MCF 10A (cell line): ENCODE measurements at regions not wholly inside any gene's neighbourhood (a gene's known extent, or its start where the extent isn't known, plus 50 kb on each side); places are given as distances from the start of the nearest gene placed in this dataset.

ENCODE experiments used
- BruUV-seq: library from RNA; stranded (reverse); fragments of 400-500 nt; replicated peaks from 2 replicates; lab custom pipeline; 2021; lab: Mats Ljungman, UMichigan
- CTCF ChIA-PET: fragments of 300-600 bp; sonication (Branson Sonifier 250); formaldehyde crosslinking; extraction: SDS; loops from one replicate; lab custom pipeline; 2021; ENCODE audit warnings: antibody characterized with exemption, inconsistent platforms; lab: Yijun Ruan, JAX
- POLR2A ChIA-PET: fragments of 300-600, 350-650 bp; sonication (Branson Sonifier 250); formaldehyde crosslinking; extraction: SDS; loops from one replicate; lab custom pipeline; 2020; ENCODE audit warnings: antibody characterized with exemption, inconsistent platforms; lab: Yijun Ruan, JAX
- DNase-seq: peaks from one replicate; pipeline ENCODE4 v3.0.0-alpha.2; 2018; ENCODE audit not compliant: unreplicated experiment
- H3K27ac Mint-ChIP-seq: one replicate; pipeline ENCODE4 v1.8.0; 2022; ENCODE audit warnings: mild to moderate bottlenecking, low read depth, mixed read lengths; ENCODE audit not compliant: unreplicated experiment
- H3K27me3 Mint-ChIP-seq: one replicate; pipeline ENCODE4 v1.8.0; 2022; ENCODE audit warnings: mixed read lengths; ENCODE audit not compliant: insufficient read depth, unreplicated experiment
- H3K36me3 Mint-ChIP-seq: one replicate; pipeline ENCODE4 v1.8.0; 2022; ENCODE audit warnings: mild to moderate bottlenecking, moderate library complexity, mixed read lengths; ENCODE audit not compliant: insufficient read depth, unreplicated experiment
- H3K4me1 Mint-ChIP-seq: one replicate; pipeline ENCODE4 v1.8.0; 2022; ENCODE audit warnings: mixed read lengths; ENCODE audit not compliant: insufficient read depth, unreplicated experiment
- H3K4me3 Mint-ChIP-seq: one replicate; pipeline ENCODE4 v1.8.0; 2022; ENCODE audit warnings: mild to moderate bottlenecking, moderate library complexity, mixed read lengths; ENCODE audit not compliant: unreplicated experiment
- H3K9me3 Mint-ChIP-seq: one replicate; pipeline ENCODE4 v1.8.0; 2022; ENCODE audit warnings: mixed read lengths; ENCODE audit not compliant: unreplicated experiment
- intact Hi-C: fragments of 100-400 bp; cut with micrococcal nuclease; formaldehyde crosslinking; loops from 2 replicates; pipeline ENCODE4 v1.14.1; 2022
- TF ChIP-seq, protein P1 (sequence below): fragments of 200-600 bp; IDR thresholded peaks from one replicate; pipeline ENCODE4 v1.8.0; 2022; ENCODE audit warnings: antibody characterized with exemption, mild to moderate bottlenecking; ENCODE audit not compliant: unreplicated experiment

DNA sequence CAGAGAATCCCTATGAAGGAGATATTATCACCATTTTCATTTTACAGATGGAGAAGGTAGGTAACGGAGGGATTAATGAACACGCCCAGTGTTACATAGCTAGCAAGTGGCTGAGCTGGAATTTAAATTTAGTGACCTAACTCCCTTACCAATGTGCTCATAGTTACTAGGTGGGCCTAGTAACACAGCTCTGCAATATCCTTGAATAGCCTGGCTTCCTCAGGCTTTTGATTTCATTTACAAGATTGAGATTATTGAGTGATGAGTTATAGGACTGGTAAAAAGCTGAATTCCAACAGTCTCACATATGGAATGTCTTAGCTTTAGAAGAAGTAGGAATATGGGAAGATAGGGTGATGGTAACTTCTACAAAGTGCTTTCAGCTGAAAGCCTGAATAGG, 336.3 kb upstream of the KIF2A start:
- TF ChIP-seq, protein P1, sequence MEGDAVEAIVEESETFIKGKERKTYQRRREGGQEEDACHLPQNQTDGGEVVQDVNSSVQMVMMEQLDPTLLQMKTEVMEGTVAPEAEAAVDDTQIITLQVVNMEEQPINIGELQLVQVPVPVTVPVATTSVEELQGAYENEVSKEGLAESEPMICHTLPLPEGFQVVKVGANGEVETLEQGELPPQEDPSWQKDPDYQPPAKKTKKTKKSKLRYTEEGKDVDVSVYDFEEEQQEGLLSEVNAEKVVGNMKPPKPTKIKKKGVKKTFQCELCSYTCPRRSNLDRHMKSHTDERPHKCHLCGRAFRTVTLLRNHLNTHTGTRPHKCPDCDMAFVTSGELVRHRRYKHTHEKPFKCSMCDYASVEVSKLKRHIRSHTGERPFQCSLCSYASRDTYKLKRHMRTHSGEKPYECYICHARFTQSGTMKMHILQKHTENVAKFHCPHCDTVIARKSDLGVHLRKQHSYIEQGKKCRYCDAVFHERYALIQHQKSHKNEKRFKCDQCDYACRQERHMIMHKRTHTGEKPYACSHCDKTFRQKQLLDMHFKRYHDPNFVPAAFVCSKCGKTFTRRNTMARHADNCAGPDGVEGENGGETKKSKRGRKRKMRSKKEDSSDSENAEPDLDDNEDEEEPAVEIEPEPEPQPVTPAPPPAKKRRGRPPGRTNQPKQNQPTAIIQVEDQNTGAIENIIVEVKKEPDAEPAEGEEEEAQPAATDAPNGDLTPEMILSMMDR, result no peak
- intact Hi-C loops, result no loop called here
- H3K36me3 Mint-ChIP-seq, result no peaks in the 10 kb centered on the region
- POLR2A ChIA-PET, result interaction anchor here (0.8 kb wide), 1 partner anchor 158 kb away, joined by 3 read pairs; no protein-coding TSS in a partner anchor
- peaks cover 7% of the 10 kb centered on the region for H3K4me1 Mint-ChIP-seq
- H3K9me3 Mint-ChIP-seq, result no peaks in the 10 kb centered on the region
- DNase-seq, result no peak
- no peaks in the 10 kb centered on the region for H3K27me3 Mint-ChIP-seq
- H3K4me3 Mint-ChIP-seq, result no peak overlapping the region
- no peak overlapping the region for H3K27ac Mint-ChIP-seq
- BruUV-seq, result no TSS peak
- CTCF ChIA-PET, result interaction anchor here (0.7 to 1.4 kb wide), 2 partner anchors 35 to 36 kb away, joined by 3 to 4 read pairs; no protein-coding TSS in a partner anchor

DNA sequence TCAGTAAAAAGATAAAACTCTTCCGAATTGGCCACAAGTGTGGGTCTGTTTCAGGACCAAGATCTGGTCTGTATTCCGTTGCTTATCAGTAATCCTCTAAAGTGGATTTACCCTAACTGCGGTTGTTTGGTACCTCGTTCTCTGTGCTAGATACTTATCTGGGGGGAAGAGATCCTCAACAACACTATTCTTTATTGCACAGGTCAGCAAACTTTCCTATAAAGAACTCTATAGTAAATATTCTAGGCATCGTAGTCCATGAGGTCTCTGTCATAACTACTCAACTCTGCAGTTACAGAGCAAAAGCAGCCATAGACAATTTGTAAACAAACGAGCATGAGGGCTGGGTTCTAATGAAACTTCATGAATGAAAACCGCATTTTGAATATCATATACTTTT, 335.8 kb upstream of the KIF2A start:
- TF ChIP-seq, protein P1, result no peak
- BruUV-seq, result no TSS peak
- CTCF ChIA-PET, result interaction anchor here (0.7 kb wide), 1 partner anchor 36 kb away, joined by 4 read pairs; no protein-coding TSS in a partner anchor
- DNase-seq, result no peak
- Mint-ChIP-seq H3K4me3 (no peak overlapping the region), H3K9me3 (no peaks in the 10 kb centered on the region), H3K4me1 (peaks cover 4% of the 10 kb centered on the region), H3K36me3 (no peaks in the 10 kb centered on the region), H3K27me3 (no peaks in the 10 kb centered on the region), H3K27ac (no peak overlapping the region)
- intact Hi-C loops, result no loop called here
- POLR2A ChIA-PET, result interaction anchor here (0.5 kb wide), 1 partner anchor 10 kb away, joined by 4 read pairs; no protein-coding TSS in a partner anchor

DNA sequence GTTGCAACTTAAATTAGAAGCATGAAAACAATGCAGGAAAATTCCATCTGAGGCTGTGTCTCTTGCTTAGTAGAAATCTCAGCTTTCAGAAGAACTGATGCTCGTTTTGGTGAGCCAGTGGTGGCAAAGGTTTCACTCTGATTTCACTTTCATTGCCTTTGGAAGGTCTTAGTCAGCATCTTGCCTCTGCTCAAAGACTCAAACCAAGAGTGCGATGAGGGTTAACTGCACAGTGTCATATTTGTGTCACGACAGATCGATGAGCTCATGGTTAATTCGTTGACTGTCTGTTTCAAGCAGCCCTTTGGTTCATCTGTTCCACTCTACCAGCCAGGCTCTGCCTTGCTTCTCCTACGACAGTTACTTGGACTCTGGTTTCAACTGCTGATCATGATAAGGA, 331.3 kb upstream of the KIF2A start:
- no peaks in the 10 kb centered on the region for H3K36me3 Mint-ChIP-seq
- BruUV-seq, result no TSS peak
- ChIA-PET POLR2A (interaction anchor here (0.9 kb wide), 1 partner anchor 67 kb away, joined by 3 read pairs; no protein-coding TSS in a partner anchor), CTCF (no interaction called here)
- no peaks in the 10 kb centered on the region for H3K27me3 Mint-ChIP-seq
- H3K4me3 Mint-ChIP-seq, result no peak overlapping the region
- TF ChIP-seq, protein P1, result no peak
- H3K27ac Mint-ChIP-seq, result no peak overlapping the region
- intact Hi-C loops, result no loop called here
- H3K4me1 Mint-ChIP-seq, result no peaks in the 10 kb centered on the region
- DNase-seq, result no peak
- no peaks in the 10 kb centered on the region for H3K9me3 Mint-ChIP-seq

DNA sequence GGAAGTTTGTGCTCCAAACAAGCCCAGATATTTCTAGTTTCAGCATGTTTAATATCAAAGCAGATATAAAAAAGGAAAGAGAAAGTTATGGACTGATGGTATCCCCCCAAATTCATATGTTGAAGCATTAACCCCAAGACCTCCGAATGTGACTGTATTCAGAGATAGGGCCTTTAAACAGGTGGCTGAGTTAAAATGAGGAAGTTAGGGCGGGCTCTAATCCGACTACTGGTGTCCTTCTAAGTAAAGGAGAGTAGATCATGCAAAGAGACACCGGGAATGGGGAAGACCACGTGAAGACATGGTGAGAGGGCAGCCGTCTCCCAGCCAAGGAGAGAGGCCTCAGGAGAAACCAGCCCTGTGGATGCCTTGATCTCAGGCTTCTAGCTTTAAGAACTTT, 324.1 kb upstream of the KIF2A start:
- no peaks in the 10 kb centered on the region for H3K27me3 Mint-ChIP-seq
- H3K4me3 Mint-ChIP-seq, result no peak overlapping the region
- H3K36me3 Mint-ChIP-seq, result no peaks in the 10 kb centered on the region
- ChIA-PET POLR2A (interaction anchor here (0.6 kb wide), 1 partner anchor 433 kb away, joined by 3 read pairs; no protein-coding TSS in a partner anchor), CTCF (interaction anchor here (0.7 to 1.2 kb wide), 2 partner anchors 13 to 16 kb away, joined by 3 read pairs; no protein-coding TSS in a partner anchor)
- no peak for DNase-seq
- no TSS peak for BruUV-seq
- H3K9me3 Mint-ChIP-seq, result peaks cover 5% of the 10 kb centered on the region
- H3K4me1 Mint-ChIP-seq, result no peaks in the 10 kb centered on the region
- no peak overlapping the region for H3K27ac Mint-ChIP-seq
- TF ChIP-seq, protein P1, result no peak
- intact Hi-C loops, result no loop called here
